GM23338 (cell line): ENCODE measurements at regions not wholly inside any gene's neighbourhood (a gene's known extent, or its start where the extent isn't known, plus 50 kb on each side); places are given as distances from the start of the nearest gene placed in this dataset.

Source experiments
- CREB1 ChIP-seq: fragments of 250-450 bp; sonication (Bioruptor Pico); IDR thresholded peaks from 2 replicates; pipeline ENCODE4 v1.5.0; 2020; ENCODE audit warnings: low read depth, mild to moderate bottlenecking, moderate library complexity
- CTCF ChIP-seq, 2 experiments: fragments of 200-600 bp in 1 of 2; sonication (generic) in 1 of 2; conservative IDR thresholded peaks; 2 replicates each; pipeline versions ENCODE4 v1.5.1 to v1.6.1; 2016 to 2017; ENCODE audit warnings: antibody characterized with exemption in 2 of 2, low read depth in 2 of 2, mild to moderate bottlenecking in 2 of 2, moderate library complexity in 1 of 2
- ETS1 ChIP-seq: IDR thresholded peaks from 2 replicates; pipeline ENCODE4 v1.6.1; 2016; ENCODE audit warnings: antibody characterized with exemption
- EZH2 ChIP-seq: fragments of 200-600 bp; sonication (generic); IDR thresholded peaks from one replicate; pipeline ENCODE4 v1.8.0; 2017; ENCODE audit warnings: antibody characterized with exemption, mild to moderate bottlenecking, low read depth; ENCODE audit not compliant: unreplicated experiment
- EZH2phosphoT487 ChIP-seq: fragments of 200-600 bp; sonication (generic); IDR thresholded peaks from one replicate; pipeline ENCODE4 v1.8.1; 2018; ENCODE audit warnings: antibody characterized with exemption; ENCODE audit not compliant: unreplicated experiment
- JUNB ChIP-seq: IDR thresholded peaks from one replicate; pipeline ENCODE4 v1.6.1; 2016; ENCODE audit warnings: antibody characterized with exemption; ENCODE audit not compliant: unreplicated experiment
- NANOG ChIP-seq: IDR thresholded peaks from 2 replicates; pipeline ENCODE4 v1.6.1; 2016; ENCODE audit warnings: antibody characterized with exemption, borderline replicate concordance
- POLR2AphosphoS5 ChIP-seq: IDR thresholded peaks from 2 replicates; pipeline ENCODE4 v1.6.1; 2016; ENCODE audit warnings: antibody characterized with exemption, low read depth
- REST ChIP-seq: IDR thresholded peaks from one replicate; pipeline ENCODE4 v1.6.1; 2018; ENCODE audit warnings: antibody characterized with exemption; ENCODE audit not compliant: unreplicated experiment
- STAT1 ChIP-seq: IDR thresholded peaks from one replicate; pipeline ENCODE4 v1.6.1; 2016; ENCODE audit warnings: antibody characterized with exemption; ENCODE audit not compliant: unreplicated experiment
- ZNF114 ChIP-seq: fragments of 250-450 bp; sonication (Bioruptor Pico); IDR thresholded peaks from 2 replicates; pipeline ENCODE4 v1.5.0; 2020; ENCODE audit warnings: mild to moderate bottlenecking, moderate library complexity
- ZNF331 ChIP-seq: fragments of 250-450 bp; sonication (Bioruptor Pico); IDR thresholded peaks from 2 replicates; pipeline ENCODE4 v1.5.0; 2020; ENCODE audit warnings: low read depth, mild to moderate bottlenecking, moderate library complexity

GRCh38 chr6:21390532-21391213 is 202.9 kb upstream of the SOX4 start:
- TF ChIP-seq CTCF (conservative IDR thresholded peaks at IDR 0.05; ENCODE audit: low read depth in 2 of 2) (no peak), EZH2 (no peak), POLR2AphosphoS5 (no peak), EZH2phosphoT487 (no peak), ZNF331 (CRISPR knock-in tag) (no peak), JUNB (no peak), CREB1 (CRISPR knock-in tag) (no peak), REST (no peak), ETS1 (no peak), ZNF114 (CRISPR knock-in tag) (no peak), NANOG (no peak), STAT1 (no peak)
